ENCODE measurements at regions not wholly inside any gene's neighbourhood (a gene's known extent, or its start where the extent isn't known, plus 50 kb on each side); places are given as distances from the start of the nearest gene placed in this dataset.

DNA sequence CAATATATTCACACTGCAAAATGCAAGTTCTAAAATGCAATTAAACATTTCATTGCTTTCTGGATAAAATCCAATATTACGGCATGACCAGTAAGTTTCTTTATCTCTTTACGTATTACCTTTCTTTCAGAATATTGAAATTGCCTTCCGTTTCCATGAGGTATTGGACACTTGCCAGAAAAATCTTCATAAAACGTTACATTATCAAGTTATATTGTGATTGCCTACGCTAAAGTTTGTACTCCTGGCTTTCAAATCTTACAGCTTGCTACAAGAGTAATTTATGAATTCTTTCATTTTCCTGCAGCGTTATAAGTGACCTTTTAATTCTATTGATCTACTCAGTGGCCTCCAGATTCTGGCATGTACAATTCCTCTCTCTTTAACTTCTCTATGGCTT is 1349.3 kb downstream of the OTOL1 start:
- Histone ChIP-seq H3K9me3 (ENCODE audit: low read length) (no peaks in the 10 kb centered on the region), H3K27me3 (ENCODE audit: control insufficient read depth in 1 of 2, insufficient read depth in 2 of 2, low read length in 2 of 2) (no peaks in the 10 kb centered on the region), H3K4me3 (replicated peaks in 1 of 3; ENCODE audit: insufficient read depth in 1 of 3, low read depth in 2 of 3, low read length in 3 of 3) (no peak overlapping the region), H3K9ac (ENCODE audit: insufficient read depth, low read depth, low read length) (no peak overlapping the region), H4K20me1 (ENCODE audit: insufficient read depth, low read length) (no peaks in the 10 kb centered on the region), H3K4me1 (ENCODE audit: insufficient read depth, low read length) (no peaks in the 10 kb centered on the region), H3K79me2 (ENCODE audit: insufficient read depth, low read length) (no peaks in the 10 kb centered on the region), H2AFZ (ENCODE audit: low read length) (no peak overlapping the region), H3K36me3 (replicated peaks in 1 of 2; ENCODE audit: control insufficient read depth in 1 of 2, insufficient read depth in 2 of 2, low read length in 2 of 2) (no peaks in the 10 kb centered on the region), H3K4me2 (ENCODE audit: low read depth, low read length) (no peak overlapping the region), H3K27ac (ENCODE audit: extremely low read length, insufficient read depth, low read length) (no peak overlapping the region)
- ATAC-seq (no peak), FAIRE-seq (no peak), DNase-seq (ENCODE audit: low spot score) (no peak)
- TF ChIP-seq RFXAP (CRISPR knock-in tag; IDR thresholded peaks at IDR 0.05; ENCODE audit: borderline replicate concordance) (no peak), CREB1 (IDR thresholded peaks at IDR 0.05) (no peak), CREB1 (CRISPR knock-in tag; IDR thresholded peaks at IDR 0.05) (no peak), ZNF138 (CRISPR knock-in tag; IDR thresholded peaks at IDR 0.05; ENCODE audit: low read depth) (no peak), TBX2 (CRISPR knock-in tag; IDR thresholded peaks at IDR 0.05; ENCODE audit: borderline replicate concordance) (no peak), TSC22D2 (CRISPR knock-in tag; IDR thresholded peaks at IDR 0.05; ENCODE audit: borderline replicate concordance) (no peak), GPN1 (CRISPR knock-in tag; IDR thresholded peaks at IDR 0.05; ENCODE audit: borderline replicate concordance) (no peak), ZNF382 (CRISPR knock-in tag; IDR thresholded peaks at IDR 0.05; ENCODE audit: borderline replicate concordance) (no peak), SMC3 (IDR thresholded peaks at IDR 0.05; ENCODE audit: low read length) (no peak), AHR (CRISPR knock-in tag; IDR thresholded peaks at IDR 0.05) (no peak), ZBTB44 (CRISPR knock-in tag; IDR thresholded peaks at IDR 0.05) (no peak)
- TF ChIP-seq, protein P1, sequence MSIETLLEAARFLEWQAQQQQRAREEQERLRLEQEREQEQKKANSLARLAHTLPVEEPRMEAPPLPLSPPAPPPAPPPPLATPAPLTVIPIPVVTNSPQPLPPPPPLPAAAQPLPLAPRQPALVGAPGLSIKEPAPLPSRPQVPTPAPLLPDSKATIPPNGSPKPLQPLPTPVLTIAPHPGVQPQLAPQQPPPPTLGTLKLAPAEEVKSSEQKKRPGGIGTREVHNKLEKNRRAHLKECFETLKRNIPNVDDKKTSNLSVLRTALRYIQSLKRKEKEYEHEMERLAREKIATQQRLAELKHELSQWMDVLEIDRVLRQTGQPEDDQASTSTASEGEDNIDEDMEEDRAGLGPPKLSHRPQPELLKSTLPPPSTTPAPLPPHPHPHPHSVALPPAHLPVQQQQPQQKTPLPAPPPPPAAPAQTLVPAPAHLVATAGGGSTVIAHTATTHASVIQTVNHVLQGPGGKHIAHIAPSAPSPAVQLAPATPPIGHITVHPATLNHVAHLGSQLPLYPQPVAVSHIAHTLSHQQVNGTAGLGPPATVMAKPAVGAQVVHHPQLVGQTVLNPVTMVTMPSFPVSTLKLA (IDR thresholded peaks at IDR 0.05): no peak
- TF ChIP-seq, protein P2, sequence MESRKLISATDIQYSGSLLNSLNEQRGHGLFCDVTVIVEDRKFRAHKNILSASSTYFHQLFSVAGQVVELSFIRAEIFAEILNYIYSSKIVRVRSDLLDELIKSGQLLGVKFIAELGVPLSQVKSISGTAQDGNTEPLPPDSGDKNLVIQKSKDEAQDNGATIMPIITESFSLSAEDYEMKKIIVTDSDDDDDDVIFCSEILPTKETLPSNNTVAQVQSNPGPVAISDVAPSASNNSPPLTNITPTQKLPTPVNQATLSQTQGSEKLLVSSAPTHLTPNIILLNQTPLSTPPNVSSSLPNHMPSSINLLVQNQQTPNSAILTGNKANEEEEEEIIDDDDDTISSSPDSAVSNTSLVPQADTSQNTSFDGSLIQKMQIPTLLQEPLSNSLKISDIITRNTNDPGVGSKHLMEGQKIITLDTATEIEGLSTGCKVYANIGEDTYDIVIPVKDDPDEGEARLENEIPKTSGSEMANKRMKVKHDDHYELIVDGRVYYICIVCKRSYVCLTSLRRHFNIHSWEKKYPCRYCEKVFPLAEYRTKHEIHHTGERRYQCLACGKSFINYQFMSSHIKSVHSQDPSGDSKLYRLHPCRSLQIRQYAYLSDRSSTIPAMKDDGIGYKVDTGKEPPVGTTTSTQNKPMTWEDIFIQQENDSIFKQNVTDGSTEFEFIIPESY (CRISPR knock-in tag; IDR thresholded peaks at IDR 0.05): no peak
- no TSS peak for BruUV-seq (replicated peaks)
- in situ Hi-C loops (cut with HindIII; ENCODE audit: extremely low pct_ligation_motif_present, low pct_unique_long_range_greater_than_20kb) (no loop called here), intact Hi-C loops (cut with micrococcal nuclease; ENCODE audit: unreplicated experiment) (no loop called here)
- CTCF ChIA-PET (ENCODE audit: low intra/inter-chr PET ratio, low total read pairs): no interaction called here
- WGBS (ENCODE audit: low lambda C conversion rate): 6% methylated on average over 6 of the region's 6 CpGs
- POLR2A ChIA-PET: no interaction called here

All from HepG2 (cell line).